ENCODE measurements at regions not wholly inside any gene's neighbourhood (a gene's known extent, or its start where the extent isn't known, plus 50 kb on each side); places are given as distances from the start of the nearest gene placed in this dataset.

DNA sequence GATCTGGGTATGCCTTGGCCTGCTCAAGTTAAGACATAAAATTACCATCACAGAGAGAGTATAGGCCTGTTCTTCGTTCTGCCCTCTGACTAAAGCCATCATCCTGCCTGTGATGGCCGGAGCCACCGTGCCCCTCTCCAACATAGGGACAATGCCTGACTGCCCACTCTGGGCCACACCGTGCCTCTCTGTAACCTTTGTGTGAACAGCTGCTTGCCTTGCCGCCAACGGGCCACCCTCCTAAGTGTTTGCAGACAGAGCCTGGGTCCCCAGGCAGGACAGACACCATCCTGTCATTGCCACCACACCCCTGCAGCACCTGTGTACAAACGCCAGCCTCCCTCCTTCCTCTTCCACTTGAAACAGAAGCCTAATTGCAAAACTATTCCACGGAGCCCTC lies 298.7 kb upstream of the TENM3 start:
- Histone ChIP-seq H3K9ac (ENCODE audit: insufficient read depth, low read depth, low read length) (no peak overlapping the region), H4K20me1 (ENCODE audit: insufficient read depth, low read length) (no peaks in the 10 kb centered on the region), H3K9me3 (ENCODE audit: low read length) (no peaks in the 10 kb centered on the region), H3K4me3 (replicated peaks in 1 of 3; ENCODE audit: insufficient read depth in 1 of 3, low read depth in 2 of 3, low read length in 3 of 3) (no peak overlapping the region), H2AFZ (ENCODE audit: low read length) (no peak overlapping the region), H3K4me2 (ENCODE audit: low read depth, low read length) (no peak overlapping the region), H3K27me3 (ENCODE audit: control insufficient read depth in 1 of 2, insufficient read depth in 2 of 2, low read length in 2 of 2) (0 out of 5 replicates have a peak, but pooled peaks cover 0 to 2% of the 10 kb centered on the region in 2 experiments), H3K36me3 (replicated peaks in 1 of 2; ENCODE audit: control insufficient read depth in 1 of 2, insufficient read depth in 2 of 2, low read length in 2 of 2) (no peaks in the 10 kb centered on the region), H3K4me1 (ENCODE audit: insufficient read depth, low read length) (no peaks in the 10 kb centered on the region), H3K27ac (ENCODE audit: extremely low read length, insufficient read depth, low read length) (no peak overlapping the region), H3K79me2 (ENCODE audit: insufficient read depth, low read length) (no peaks in the 10 kb centered on the region)
- no peak for DNase-seq (ENCODE audit: low spot score)
- no peak for FAIRE-seq
- POLR2A ChIA-PET = no interaction called here
- ATAC-seq = no peak
- intact Hi-C loops (cut with micrococcal nuclease; ENCODE audit: unreplicated experiment) (no loop called here), in situ Hi-C loops (cut with HindIII; ENCODE audit: extremely low pct_ligation_motif_present, low pct_unique_long_range_greater_than_20kb) (no loop called here)
- CTCF ChIA-PET (ENCODE audit: low intra/inter-chr PET ratio, low total read pairs) = no interaction called here
- WGBS (ENCODE audit: low lambda C conversion rate) = 0% methylated on average over 8 of the region's 8 CpGs
- BruUV-seq (replicated peaks) = no TSS peak
- TF ChIP-seq ZNF136 (CRISPR knock-in tag; IDR thresholded peaks at IDR 0.05; ENCODE audit: low read depth) = no peak
- TF ChIP-seq, protein P1, sequence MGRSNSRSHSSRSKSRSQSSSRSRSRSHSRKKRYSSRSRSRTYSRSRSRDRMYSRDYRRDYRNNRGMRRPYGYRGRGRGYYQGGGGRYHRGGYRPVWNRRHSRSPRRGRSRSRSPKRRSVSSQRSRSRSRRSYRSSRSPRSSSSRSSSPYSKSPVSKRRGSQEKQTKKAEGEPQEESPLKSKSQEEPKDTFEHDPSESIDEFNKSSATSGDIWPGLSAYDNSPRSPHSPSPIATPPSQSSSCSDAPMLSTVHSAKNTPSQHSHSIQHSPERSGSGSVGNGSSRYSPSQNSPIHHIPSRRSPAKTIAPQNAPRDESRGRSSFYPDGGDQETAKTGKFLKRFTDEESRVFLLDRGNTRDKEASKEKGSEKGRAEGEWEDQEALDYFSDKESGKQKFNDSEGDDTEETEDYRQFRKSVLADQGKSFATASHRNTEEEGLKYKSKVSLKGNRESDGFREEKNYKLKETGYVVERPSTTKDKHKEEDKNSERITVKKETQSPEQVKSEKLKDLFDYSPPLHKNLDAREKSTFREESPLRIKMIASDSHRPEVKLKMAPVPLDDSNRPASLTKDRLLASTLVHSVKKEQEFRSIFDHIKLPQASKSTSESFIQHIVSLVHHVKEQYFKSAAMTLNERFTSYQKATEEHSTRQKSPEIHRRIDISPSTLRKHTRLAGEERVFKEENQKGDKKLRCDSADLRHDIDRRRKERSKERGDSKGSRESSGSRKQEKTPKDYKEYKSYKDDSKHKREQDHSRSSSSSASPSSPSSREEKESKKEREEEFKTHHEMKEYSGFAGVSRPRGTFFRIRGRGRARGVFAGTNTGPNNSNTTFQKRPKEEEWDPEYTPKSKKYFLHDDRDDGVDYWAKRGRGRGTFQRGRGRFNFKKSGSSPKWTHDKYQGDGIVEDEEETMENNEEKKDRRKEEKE (IDR thresholded peaks at IDR 0.05) = no peak
- TF ChIP-seq ZNF235 (CRISPR knock-in tag; IDR thresholded peaks at IDR 0.05; ENCODE audit: borderline replicate concordance) = no peak
- no peak for TF ChIP-seq YEATS2 (CRISPR knock-in tag; IDR thresholded peaks at IDR 0.05; ENCODE audit: borderline replicate concordance)
- no peak for TF ChIP-seq ZNF124 (CRISPR knock-in tag; IDR thresholded peaks at IDR 0.05)
- TF ChIP-seq, protein P2, sequence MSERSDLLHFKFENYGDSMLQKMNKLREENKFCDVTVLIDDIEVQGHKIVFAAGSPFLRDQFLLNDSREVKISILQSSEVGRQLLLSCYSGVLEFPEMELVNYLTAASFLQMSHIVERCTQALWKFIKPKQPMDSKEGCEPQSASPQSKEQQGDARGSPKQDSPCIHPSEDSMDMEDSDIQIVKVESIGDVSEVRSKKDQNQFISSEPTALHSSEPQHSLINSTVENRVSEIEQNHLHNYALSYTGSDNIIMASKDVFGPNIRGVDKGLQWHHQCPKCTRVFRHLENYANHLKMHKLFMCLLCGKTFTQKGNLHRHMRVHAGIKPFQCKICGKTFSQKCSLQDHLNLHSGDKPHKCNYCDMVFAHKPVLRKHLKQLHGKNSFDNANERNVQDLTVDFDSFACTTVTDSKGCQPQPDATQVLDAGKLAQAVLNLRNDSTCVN (CRISPR knock-in tag; IDR thresholded peaks at IDR 0.05; ENCODE audit: borderline replicate concordance) = no peak
- TF ChIP-seq SP2 (CRISPR knock-in tag; IDR thresholded peaks at IDR 0.05) = no peak
- no peak for TF ChIP-seq CHD4 (IDR thresholded peaks at IDR 0.05; ENCODE audit: borderline replicate concordance, low read length)
- TF ChIP-seq, protein P3, sequence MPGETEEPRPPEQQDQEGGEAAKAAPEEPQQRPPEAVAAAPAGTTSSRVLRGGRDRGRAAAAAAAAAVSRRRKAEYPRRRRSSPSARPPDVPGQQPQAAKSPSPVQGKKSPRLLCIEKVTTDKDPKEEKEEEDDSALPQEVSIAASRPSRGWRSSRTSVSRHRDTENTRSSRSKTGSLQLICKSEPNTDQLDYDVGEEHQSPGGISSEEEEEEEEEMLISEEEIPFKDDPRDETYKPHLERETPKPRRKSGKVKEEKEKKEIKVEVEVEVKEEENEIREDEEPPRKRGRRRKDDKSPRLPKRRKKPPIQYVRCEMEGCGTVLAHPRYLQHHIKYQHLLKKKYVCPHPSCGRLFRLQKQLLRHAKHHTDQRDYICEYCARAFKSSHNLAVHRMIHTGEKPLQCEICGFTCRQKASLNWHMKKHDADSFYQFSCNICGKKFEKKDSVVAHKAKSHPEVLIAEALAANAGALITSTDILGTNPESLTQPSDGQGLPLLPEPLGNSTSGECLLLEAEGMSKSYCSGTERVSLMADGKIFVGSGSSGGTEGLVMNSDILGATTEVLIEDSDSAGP (CRISPR knock-in tag; IDR thresholded peaks at IDR 0.05; ENCODE audit: borderline replicate concordance) = no peak
- no peak for TF ChIP-seq ZNF20 (CRISPR knock-in tag; IDR thresholded peaks at IDR 0.05)
- TF ChIP-seq, protein P4, sequence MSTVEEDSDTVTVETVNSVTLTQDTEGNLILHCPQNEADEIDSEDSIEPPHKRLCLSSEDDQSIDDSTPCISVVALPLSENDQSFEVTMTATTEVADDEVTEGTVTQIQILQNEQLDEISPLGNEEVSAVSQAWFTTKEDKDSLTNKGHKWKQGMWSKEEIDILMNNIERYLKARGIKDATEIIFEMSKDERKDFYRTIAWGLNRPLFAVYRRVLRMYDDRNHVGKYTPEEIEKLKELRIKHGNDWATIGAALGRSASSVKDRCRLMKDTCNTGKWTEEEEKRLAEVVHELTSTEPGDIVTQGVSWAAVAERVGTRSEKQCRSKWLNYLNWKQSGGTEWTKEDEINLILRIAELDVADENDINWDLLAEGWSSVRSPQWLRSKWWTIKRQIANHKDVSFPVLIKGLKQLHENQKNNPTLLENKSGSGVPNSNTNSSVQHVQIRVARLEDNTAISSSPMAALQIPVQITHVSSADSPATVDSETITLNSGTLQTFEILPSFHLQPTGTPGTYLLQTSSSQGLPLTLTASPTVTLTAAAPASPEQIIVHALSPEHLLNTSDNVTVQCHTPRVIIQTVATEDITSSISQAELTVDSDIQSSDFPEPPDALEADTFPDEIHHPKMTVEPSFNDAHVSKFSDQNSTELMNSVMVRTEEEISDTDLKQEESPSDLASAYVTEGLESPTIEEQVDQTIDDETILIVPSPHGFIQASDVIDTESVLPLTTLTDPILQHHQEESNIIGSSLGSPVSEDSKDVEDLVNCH (CRISPR knock-in tag; IDR thresholded peaks at IDR 0.05) = no peak
- TF ChIP-seq, protein P5, sequence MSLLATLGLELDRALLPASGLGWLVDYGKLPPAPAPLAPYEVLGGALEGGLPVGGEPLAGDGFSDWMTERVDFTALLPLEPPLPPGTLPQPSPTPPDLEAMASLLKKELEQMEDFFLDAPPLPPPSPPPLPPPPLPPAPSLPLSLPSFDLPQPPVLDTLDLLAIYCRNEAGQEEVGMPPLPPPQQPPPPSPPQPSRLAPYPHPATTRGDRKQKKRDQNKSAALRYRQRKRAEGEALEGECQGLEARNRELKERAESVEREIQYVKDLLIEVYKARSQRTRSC (CRISPR knock-in tag; IDR thresholded peaks at IDR 0.05; ENCODE audit: low read depth) = no peak
- no peak for TF ChIP-seq CBX5 (CRISPR knock-in tag; IDR thresholded peaks at IDR 0.05; ENCODE audit: borderline replicate concordance)

Data from HepG2 (cell line).